Tibial nerve (tissue), 4 donors: ENCODE measurements at regions not wholly inside any gene's neighbourhood (a gene's known extent, or its start where the extent isn't known, plus 50 kb on each side); places are given as distances from the start of the nearest gene placed in this dataset.

Experiments used
- DNase-seq, 2 donors: peaks; one replicate each; pipeline ENCODE4 v3.0.0-alpha.2; 2019; ENCODE audit warnings: low spot score in 2 of 2
- H3K27ac ChIP-seq, 4 donors: fragments of 200-600 bp; sonication (generic) in 3 of 4; one replicate each; pipeline ENCODE4 v1.5.1; 2017 to 2019; ENCODE audit warnings: mild to moderate bottlenecking in 1 of 4
- H3K27me3 ChIP-seq, 2 donors: fragments of 200-600 bp; sonication (generic) in 1 of 2; one replicate each; pipeline versions ENCODE4 v1.5.1 to v1.6.0; 2017 to 2019
- H3K36me3 ChIP-seq, 3 donors: fragments of 200-600 bp; sonication (generic); one replicate each; pipeline ENCODE4 v1.5.1; 2018 to 2019
- H3K4me1 ChIP-seq, 4 donors: fragments of 200-600 bp; sonication (generic) in 3 of 4; one replicate each; pipeline ENCODE4 v1.5.1; 2017 to 2019
- H3K4me3 ChIP-seq, 4 donors: fragments of 200-600 bp; sonication (generic) in 3 of 4; one replicate each; pipeline ENCODE4 v1.5.1; 2017 to 2019; ENCODE audit warnings: mild to moderate bottlenecking in 1 of 4, moderate library complexity in 1 of 4
- H3K9me3 ChIP-seq, 4 donors: fragments of 200-600 bp; sonication (generic) in 3 of 4; one replicate each; pipeline ENCODE4 v1.5.1; 2017 to 2019
- CTCF ChIP-seq, 5 experiments: fragments of 200-600 bp in 3 of 5; fragments of 450-650 bp in 2 of 5; sonication (generic) in 3 of 5; IDR thresholded peaks; one replicate each; pipeline ENCODE4 v1.5.1; 2016 to 2019; ENCODE audit warnings: antibody characterized with exemption in 5 of 5, mild to moderate bottlenecking in 3 of 5, moderate library complexity in 2 of 5
- EP300 ChIP-seq, 2 donors: sonication (generic); formaldehyde crosslinking; IDR thresholded peaks; one replicate each; pipeline ENCODE4 v1.6.1; 2017; ENCODE audit warnings: antibody characterized with exemption in 2 of 2, mild to moderate bottlenecking in 1 of 2
- POLR2A ChIP-seq, 2 donors: fragments of 450-650 bp; IDR thresholded peaks; one replicate each; pipeline ENCODE4 v1.6.1; 2017; ENCODE audit warnings: antibody characterized with exemption in 2 of 2, mild to moderate bottlenecking in 2 of 2, moderate library complexity in 2 of 2
- WGBS, 2 donors: methylation state at CpG; one replicate each; pipeline ENCODE4 v1.1.5; 2018; 5-methylcytosine and 5-hydroxymethylcytosine counted together

- no peak for TF ChIP-seq EP300 (IDR thresholded peaks at IDR 0.05)
- TF ChIP-seq POLR2A (IDR thresholded peaks at IDR 0.05): no peak
- no peak for TF ChIP-seq CTCF (IDR thresholded peaks at IDR 0.05)
- no peaks in the 10 kb centered on the region for H3K36me3 ChIP-seq
- DNase-seq: no peak
- no peak overlapping the region for H3K4me3 ChIP-seq
- no peaks in the 10 kb centered on the region for H3K4me1 ChIP-seq
- H3K27ac ChIP-seq: no peak overlapping the region
- no peaks in the 10 kb centered on the region for H3K27me3 ChIP-seq
- H3K9me3 ChIP-seq: peaks cover 0 to 14% (median 0%) of the 10 kb centered on the region in 4 donors
Observed at GRCh38 chr6:68160348-68160747, 474.7 kb upstream of the ADGRB3 start.

- Histone ChIP-seq H3K9me3 (peaks cover 0 to 14% (median 0%) of the 10 kb centered on the region in 4 donors), H3K4me1 (no peaks in the 10 kb centered on the region), H3K4me3 (no peak overlapping the region), H3K27me3 (no peaks in the 10 kb centered on the region), H3K36me3 (no peaks in the 10 kb centered on the region), H3K27ac (no peak overlapping the region)
- DNase-seq: no peak
- TF ChIP-seq POLR2A (IDR thresholded peaks at IDR 0.05) (no peak), EP300 (IDR thresholded peaks at IDR 0.05) (no peak), CTCF (IDR thresholded peaks at IDR 0.05) (no peak)
- WGBS, 2 donors: 88 to 89% methylated on average over 2 of the region's 2 CpGs
Observed at GRCh38 chr6:68159433-68159832, 475.6 kb upstream of the ADGRB3 start.

- Histone ChIP-seq H3K4me1 (no peaks in the 10 kb centered on the region), H3K27ac (no peak overlapping the region)
- 45 to 53% methylated on average over 1 of the region's 1 CpG for WGBS, 2 donors
Observed at GRCh38 chr6:68158256-68158655, 476.8 kb upstream of the ADGRB3 start.

GRCh38 chr6:68144667-68145066 is 490.4 kb upstream of the ADGRB3 start:
- no peaks in the 10 kb centered on the region for H3K4me1 ChIP-seq
- TF ChIP-seq CTCF (IDR thresholded peaks at IDR 0.05) (no peak), POLR2A (IDR thresholded peaks at IDR 0.05) (no peak), EP300 (IDR thresholded peaks at IDR 0.05) (no peak)
- H3K4me3 ChIP-seq: no peak overlapping the region
- H3K27ac ChIP-seq: no peak overlapping the region
- no peak for DNase-seq
- H3K9me3 ChIP-seq: peaks cover 0 to 7% (median 0%) of the 10 kb centered on the region in 4 donors
- no peaks in the 10 kb centered on the region for H3K36me3 ChIP-seq
- H3K27me3 ChIP-seq: no peaks in the 10 kb centered on the region

More at GRCh38 chr6:68158256-68158655, 476.8 kb upstream of the ADGRB3 start:
- no peaks in the 10 kb centered on the region for H3K27me3 ChIP-seq
- peaks cover 0 to 14% (median 0%) of the 10 kb centered on the region in 4 donors for H3K9me3 ChIP-seq
- TF ChIP-seq EP300 (IDR thresholded peaks at IDR 0.05): no peak
- no peak for TF ChIP-seq POLR2A (IDR thresholded peaks at IDR 0.05)
- TF ChIP-seq CTCF (IDR thresholded peaks at IDR 0.05): no peak
- no peaks in the 10 kb centered on the region for H3K36me3 ChIP-seq
- no peak for DNase-seq
- no peak overlapping the region for H3K4me3 ChIP-seq

GRCh38 chr6:68141190-68141589 is 493.9 kb upstream of the ADGRB3 start:
- Histone ChIP-seq H3K36me3 (no peaks in the 10 kb centered on the region), H3K27me3 (no peaks in the 10 kb centered on the region), H3K4me3 (no peak overlapping the region), H3K4me1 (no peaks in the 10 kb centered on the region), H3K9me3 (peaks cover 0 to 7% (median 0%) of the 10 kb centered on the region in 4 donors), H3K27ac (no peak overlapping the region)
- no peak for DNase-seq
- TF ChIP-seq CTCF (IDR thresholded peaks at IDR 0.05) (no peak), EP300 (IDR thresholded peaks at IDR 0.05) (no peak), POLR2A (IDR thresholded peaks at IDR 0.05) (no peak)
- 77 to 81% methylated on average over 1 of the region's 1 CpG for WGBS, 2 donors
